ENCODE measurements at regions not wholly inside any gene's neighbourhood (a gene's known extent, or its start where the extent isn't known, plus 50 kb on each side); places are given as distances from the start of the nearest gene placed in this dataset.

GRCh38 chr2:188202777-188203176 is 88.9 kb upstream of the GULP1 start:
- intact Hi-C loops (cut with micrococcal nuclease) = loop anchor here (10.0 kb wide), 1 partner anchor 172 kb away; no protein-coding TSS in a partner anchor
- DNase-seq (no peak), ATAC-seq (no peak)
- Histone ChIP-seq H3K27me3 (ENCODE audit: low read length) (no peaks in the 10 kb centered on the region), H3K9ac (ENCODE audit: low read length) (no peak overlapping the region), H3K36me3 (ENCODE audit: low read depth, low read length) (no peaks in the 10 kb centered on the region), H3K4me1 (ENCODE audit: insufficient read depth, low read length) (peaks cover 9% of the 10 kb centered on the region), H3F3A (ENCODE audit: low read length, unreplicated experiment) (no peaks in the 10 kb centered on the region), H2AFZ (ENCODE audit: low read length) (no peak overlapping the region), H4K20me1 (ENCODE audit: low read length) (no peaks in the 10 kb centered on the region), H3K9me3 (ENCODE audit: low read length) (no peaks in the 10 kb centered on the region), H3K4me3 (ENCODE audit: low read length) (no peak overlapping the region), H3K9me2 (replicated peaks; ENCODE audit: low read length) (no peaks in the 10 kb centered on the region), H3K27ac (ENCODE audit: low read length) (no peak overlapping the region), H3K79me2 (ENCODE audit: low read length) (no peaks in the 10 kb centered on the region), H3K4me2 (ENCODE audit: low read length) (no peak overlapping the region)
- ChIA-PET POLR2A (ENCODE audit: unreplicated experiment) (no interaction called here), CTCF (no interaction called here)
- BruUV-seq (replicated peaks) = no TSS peak
- no peak for TF ChIP-seq EZH2phosphoT487 (IDR thresholded peaks at IDR 0.05; ENCODE audit: borderline replicate concordance, low read length)
- no peak for TF ChIP-seq EZH2 (IDR thresholded peaks at IDR 0.05; ENCODE audit: low read length, unreplicated experiment)
- no peak for TF ChIP-seq CTCF (conservative IDR thresholded peaks at IDR 0.05; ENCODE audit: low read depth, low read length)

- Histone ChIP-seq H3K27ac (ENCODE audit: low read length) (no peak overlapping the region), H3K9me3 (ENCODE audit: low read length) (no peaks in the 10 kb centered on the region), H3K4me3 (ENCODE audit: low read length) (no peak overlapping the region), H3F3A (ENCODE audit: low read length, unreplicated experiment) (no peaks in the 10 kb centered on the region), H3K9ac (ENCODE audit: low read length) (no peak overlapping the region), H3K36me3 (ENCODE audit: low read depth, low read length) (no peaks in the 10 kb centered on the region), H3K9me2 (replicated peaks; ENCODE audit: low read length) (no peaks in the 10 kb centered on the region), H3K27me3 (ENCODE audit: low read length) (no peaks in the 10 kb centered on the region), H3K4me1 (ENCODE audit: insufficient read depth, low read length) (peaks cover 9% of the 10 kb centered on the region), H4K20me1 (ENCODE audit: low read length) (no peaks in the 10 kb centered on the region), H2AFZ (ENCODE audit: low read length) (no peak overlapping the region), H3K79me2 (ENCODE audit: low read length) (no peaks in the 10 kb centered on the region), H3K4me2 (ENCODE audit: low read length) (no peak overlapping the region)
- intact Hi-C loops (cut with micrococcal nuclease) = loop anchor here (10.0 kb wide), 1 partner anchor 171 kb away; no protein-coding TSS in a partner anchor
- DNase-seq (no peak), ATAC-seq (no peak)
- CTCF ChIA-PET = no interaction called here
- BruUV-seq (replicated peaks) = no TSS peak
- TF ChIP-seq EZH2 (IDR thresholded peaks at IDR 0.05; ENCODE audit: low read length, unreplicated experiment) (no peak), CTCF (conservative IDR thresholded peaks at IDR 0.05; ENCODE audit: low read depth, low read length) (no peak), EZH2phosphoT487 (IDR thresholded peaks at IDR 0.05; ENCODE audit: borderline replicate concordance, low read length) (no peak)
- POLR2A ChIA-PET (ENCODE audit: unreplicated experiment) = no interaction called here
Observed at GRCh38 chr2:188203776-188204175, 87.9 kb upstream of the GULP1 start.

- Histone ChIP-seq H3K27ac (ENCODE audit: low read length) (no peak overlapping the region), H3K79me2 (ENCODE audit: low read length) (no peaks in the 10 kb centered on the region), H3K36me3 (ENCODE audit: low read depth, low read length) (no peaks in the 10 kb centered on the region), H4K20me1 (ENCODE audit: low read length) (no peaks in the 10 kb centered on the region), H2AFZ (ENCODE audit: low read length) (no peak overlapping the region), H3K27me3 (ENCODE audit: low read length) (no peaks in the 10 kb centered on the region), H3K4me3 (ENCODE audit: low read length) (no peak overlapping the region), H3K4me2 (ENCODE audit: low read length) (no peak overlapping the region), H3K4me1 (ENCODE audit: insufficient read depth, low read length) (peaks cover 2% of the 10 kb centered on the region), H3K9ac (ENCODE audit: low read length) (no peak overlapping the region), H3F3A (ENCODE audit: low read length, unreplicated experiment) (no peaks in the 10 kb centered on the region), H3K9me2 (replicated peaks; ENCODE audit: low read length) (no peaks in the 10 kb centered on the region), H3K9me3 (ENCODE audit: low read length) (no peaks in the 10 kb centered on the region)
- ATAC-seq = no peak
- no peak for TF ChIP-seq EZH2 (IDR thresholded peaks at IDR 0.05; ENCODE audit: low read length, unreplicated experiment)
- no peak for TF ChIP-seq EZH2phosphoT487 (IDR thresholded peaks at IDR 0.05; ENCODE audit: borderline replicate concordance, low read length)
- no peak; the same call in 1 of the 2 replicates for TF ChIP-seq CTCF (conservative IDR thresholded peaks at IDR 0.05; ENCODE audit: low read depth, low read length)
- CTCF ChIA-PET = no interaction called here
- DNase-seq = no peak
- POLR2A ChIA-PET (ENCODE audit: unreplicated experiment) = no interaction called here
- no TSS peak for BruUV-seq (replicated peaks)
- intact Hi-C loops (cut with micrococcal nuclease) = loop anchor here (5.0 to 10.0 kb wide), 2 partner anchors 170 to 307 kb away; no protein-coding TSS in a partner anchor
Observed at GRCh38 chr2:188204824-188205223, 86.8 kb upstream of the GULP1 start.

Data from PC-3 (cell line).